ENCODE measurements at regions not wholly inside any gene's neighbourhood (a gene's known extent, or its start where the extent isn't known, plus 50 kb on each side); places are given as distances from the start of the nearest gene placed in this dataset.

DNA sequence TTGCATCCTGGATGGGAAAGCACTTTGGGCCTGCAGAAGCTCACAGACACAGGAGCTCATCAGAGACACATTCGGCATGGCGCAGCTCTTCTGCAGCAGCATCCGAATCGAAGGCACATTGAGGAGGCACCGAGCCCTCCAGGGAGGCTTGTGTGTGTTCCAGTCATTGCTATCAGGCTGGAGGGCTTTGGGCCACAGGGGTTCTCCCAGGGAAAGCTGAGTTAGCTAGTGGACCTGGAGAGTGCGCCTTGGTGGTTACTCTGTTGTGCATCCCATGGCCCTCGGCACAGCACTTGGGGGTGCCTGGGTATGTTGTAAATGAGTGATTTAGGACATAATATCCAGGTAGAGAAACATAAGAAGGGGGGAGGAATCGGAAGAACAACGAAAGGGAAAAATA, 388.7 kb upstream of the RNF32 start:
- Histone ChIP-seq H3K4me3 (ENCODE audit: insufficient read depth, low read length, poor library complexity, severe bottlenecking) (no peak overlapping the region), H3K9me2 (replicated peaks; ENCODE audit: insufficient read depth, low read length) (no peaks in the 10 kb centered on the region), H3K9ac (ENCODE audit: low read length) (no peak overlapping the region), H3K9me3 (ENCODE audit: insufficient read depth, low read length) (no peaks in the 10 kb centered on the region), H3K79me2 (ENCODE audit: insufficient read depth, low read length) (no peaks in the 10 kb centered on the region), H3K36me3 (ENCODE audit: low read length) (no peaks in the 10 kb centered on the region), H3K27ac (ENCODE audit: low read depth, low read length) (no peak overlapping the region), H3K4me2 (ENCODE audit: low read depth, low read length, poor library complexity, severe bottlenecking) (no peak overlapping the region), H4K20me1 (ENCODE audit: low read depth, low read length) (no peaks in the 10 kb centered on the region), H2AFZ (ENCODE audit: low read depth, low read length, severe bottlenecking) (no peak overlapping the region), H3K27me3 (ENCODE audit: low read length) (no peaks in the 10 kb centered on the region), H3F3A (ENCODE audit: insufficient read depth) (no peaks in the 10 kb centered on the region)
- TF ChIP-seq EZH2phosphoT487 (conservative IDR thresholded peaks at IDR 0.05; ENCODE audit: low read length) (no peak), CTCF (IDR thresholded peaks at IDR 0.05; ENCODE audit: insufficient read depth, low read length, poor library complexity, severe bottlenecking) (no peak)

DNA sequence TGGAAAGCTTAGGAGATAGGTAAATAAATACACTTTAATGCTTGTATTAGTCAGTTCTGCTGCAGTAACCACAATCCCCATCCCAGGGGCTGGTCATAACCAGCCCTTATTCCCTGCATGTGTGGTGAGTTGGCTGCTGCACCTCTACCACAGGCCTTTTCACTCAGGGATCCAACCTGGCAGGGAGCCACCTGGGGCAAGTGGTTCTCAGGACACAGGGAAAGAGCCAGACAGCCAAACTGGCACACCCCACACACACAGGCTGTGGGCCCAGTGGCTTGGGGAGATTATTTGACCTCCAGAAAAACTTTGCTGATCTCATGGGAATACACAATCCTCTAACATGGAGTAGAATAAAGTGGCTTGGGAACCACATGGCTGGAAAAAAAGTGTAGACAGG, 400.0 kb upstream of the RNF32 start:
- TF ChIP-seq EZH2phosphoT487 (conservative IDR thresholded peaks at IDR 0.05; ENCODE audit: low read length) (no peak), CTCF (IDR thresholded peaks at IDR 0.05; ENCODE audit: insufficient read depth, low read length, poor library complexity, severe bottlenecking) (no peak)
- Histone ChIP-seq H3K9me3 (ENCODE audit: insufficient read depth, low read length) (no peaks in the 10 kb centered on the region), H3F3A (ENCODE audit: insufficient read depth) (no peaks in the 10 kb centered on the region), H3K27ac (ENCODE audit: low read depth, low read length) (no peak overlapping the region), H3K27me3 (ENCODE audit: low read length) (no peaks in the 10 kb centered on the region), H3K79me2 (ENCODE audit: insufficient read depth, low read length) (no peaks in the 10 kb centered on the region), H3K36me3 (ENCODE audit: low read length) (no peaks in the 10 kb centered on the region), H3K4me3 (ENCODE audit: insufficient read depth, low read length, poor library complexity, severe bottlenecking) (no peak overlapping the region), H3K4me2 (ENCODE audit: low read depth, low read length, poor library complexity, severe bottlenecking) (no peak overlapping the region), H3K9ac (ENCODE audit: low read length) (no peak overlapping the region), H4K20me1 (ENCODE audit: low read depth, low read length) (no peaks in the 10 kb centered on the region), H3K9me2 (replicated peaks; ENCODE audit: insufficient read depth, low read length) (no peaks in the 10 kb centered on the region), H2AFZ (ENCODE audit: low read depth, low read length, severe bottlenecking) (no peak overlapping the region)

GRCh38 chr7:156238366-156239133, 402.0 kb upstream of the RNF32 start:
- H3K9me3 ChIP-seq (ENCODE audit: insufficient read depth, low read length), result no peaks in the 10 kb centered on the region
- no peaks in the 10 kb centered on the region for H3K27me3 ChIP-seq (ENCODE audit: low read length)
- H2AFZ ChIP-seq (ENCODE audit: low read depth, low read length, severe bottlenecking), result no peak overlapping the region
- no peaks in the 10 kb centered on the region for H3K9me2 ChIP-seq (replicated peaks; ENCODE audit: insufficient read depth, low read length)
- no peak overlapping the region for H3K27ac ChIP-seq (ENCODE audit: low read depth, low read length)
- H3K4me2 ChIP-seq (ENCODE audit: low read depth, low read length, poor library complexity, severe bottlenecking), result no peak overlapping the region
- no peaks in the 10 kb centered on the region for H3K36me3 ChIP-seq (ENCODE audit: low read length)
- no peak overlapping the region for H3K4me3 ChIP-seq (ENCODE audit: insufficient read depth, low read length, poor library complexity, severe bottlenecking)
- H3K79me2 ChIP-seq (ENCODE audit: insufficient read depth, low read length), result no peaks in the 10 kb centered on the region
- no peaks in the 10 kb centered on the region for H4K20me1 ChIP-seq (ENCODE audit: low read depth, low read length)
- no peak for TF ChIP-seq EZH2phosphoT487 (conservative IDR thresholded peaks at IDR 0.05; ENCODE audit: low read length)
- no peak for TF ChIP-seq CTCF (IDR thresholded peaks at IDR 0.05; ENCODE audit: insufficient read depth, low read length, poor library complexity, severe bottlenecking)
- H3K9ac ChIP-seq (ENCODE audit: low read length), result no peak overlapping the region
- H3F3A ChIP-seq (ENCODE audit: insufficient read depth), result no peaks in the 10 kb centered on the region
